AG09309 (cell line): ENCODE measurements at regions not wholly inside any gene's neighbourhood (a gene's known extent, or its start where the extent isn't known, plus 50 kb on each side); places are given as distances from the start of the nearest gene placed in this dataset.

Experiments
- DNase-seq: peaks from one replicate; pipeline ENCODE4 v3.0.0-alpha.2; 2010; ENCODE audit warnings: low read depth
- H3K4me3 ChIP-seq: 2 replicates; pipeline ENCODE4 v1.5.1; 2011; ENCODE audit warnings: mild to moderate bottlenecking, low read depth, low read length, moderate library complexity; ENCODE audit not compliant: control insufficient read depth
- CTCF ChIP-seq: IDR thresholded peaks from 2 replicates; pipeline ENCODE4 v1.5.1; 2011; ENCODE audit warnings: mild to moderate bottlenecking, low read depth, low read length, inconsistent platforms; ENCODE audit not compliant: insufficient read depth, control insufficient read depth; ENCODE audit errors: missing control alignments

- DNase-seq, result no peak
- no peak for TF ChIP-seq CTCF
These were observed 435.2 kb upstream of the MIR17HG start for GRCh38 chr13:90912247-90912646.

GRCh38 chr13:90918536-90918935, 429.0 kb upstream of the MIR17HG start:
- no peak for DNase-seq
- TF ChIP-seq CTCF, result no peak
- no peak overlapping the region for H3K4me3 ChIP-seq

More at GRCh38 chr13:90912247-90912646, 435.2 kb upstream of the MIR17HG start:
- H3K4me3 ChIP-seq, result no peak overlapping the region

GRCh38 chr13:90919153-90919552, 428.3 kb upstream of the MIR17HG start:
- no peak for DNase-seq
- no peak overlapping the region for H3K4me3 ChIP-seq
- no peak for TF ChIP-seq CTCF

- no peak for DNase-seq
- H3K4me3 ChIP-seq, result no peak overlapping the region
- no peak for TF ChIP-seq CTCF
These were observed 421.0 kb upstream of the MIR17HG start for GRCh38 chr13:90926459-90926858.

- no peak for TF ChIP-seq CTCF
- DNase-seq, result no peak
- no peak overlapping the region for H3K4me3 ChIP-seq
These were observed 419.4 kb upstream of the MIR17HG start for GRCh38 chr13:90928109-90928508.

GRCh38 chr13:90933097-90933826, 414.2 kb upstream of the MIR17HG start:
- no peak for DNase-seq
- H3K4me3 ChIP-seq, result no peak overlapping the region
- TF ChIP-seq CTCF, result no peak
